Anterior cingulate cortex (tissue), 58 donors: ENCODE measurements at regions not wholly inside any gene's neighbourhood (a gene's known extent, or its start where the extent isn't known, plus 50 kb on each side); places are given as distances from the start of the nearest gene placed in this dataset.

Experiments
- DNase-seq, 58 donors: peaks; one replicate each; lab custom pipeline; 2025; lab: John Stamatoyannopoulos, UW

GRCh38 chr7:98679741-98680140 is 62.7 kb downstream of the NPTX2 start:
- no peak for DNase-seq

- DNase-seq, result no peak
Observed at GRCh38 chr7:98681511-98681910, 64.4 kb downstream of the NPTX2 start.

GRCh38 chr7:98681951-98682350 is 64.9 kb downstream of the NPTX2 start:
- DNase-seq, result no peak

GRCh38 chr7:98683514-98683913 is 66.4 kb downstream of the NPTX2 start:
- no peak for DNase-seq

GRCh38 chr7:98685541-98685940 is 68.5 kb downstream of the NPTX2 start:
- DNase-seq, result no peak

- no peak for DNase-seq
Observed at GRCh38 chr7:98686466-98687080, 69.5 kb downstream of the NPTX2 start.

GRCh38 chr7:98687111-98687751 is 70.1 kb downstream of the NPTX2 start:
- DNase-seq, result peak in 22 of 58 donors; percentile 0 to 63 (median 14)

GRCh38 chr7:98691619-98692018 is 74.5 kb downstream of the NPTX2 start:
- DNase-seq, result peak in 1 of 58 donors; percentile 3

GRCh38 chr7:98697083-98697482 is 80.0 kb downstream of the NPTX2 start:
- DNase-seq, result no peak

GRCh38 chr7:98697485-98698240 is 80.6 kb downstream of the NPTX2 start:
- DNase-seq, result no peak

GRCh38 chr7:98698976-98699375 is 81.9 kb downstream of the NPTX2 start:
- no peak for DNase-seq

- no peak for DNase-seq
Observed at GRCh38 chr7:98700533-98700932, 83.4 kb downstream of the NPTX2 start.

GRCh38 chr7:98701372-98701771 is 84.3 kb downstream of the NPTX2 start:
- no peak for DNase-seq

GRCh38 chr7:98702021-98702420 is 84.9 kb downstream of the NPTX2 start:
- no peak for DNase-seq

GRCh38 chr7:98703916-98704315 is 86.8 kb downstream of the NPTX2 start:
- no peak for DNase-seq

GRCh38 chr7:98705626-98706025 is 88.5 kb downstream of the NPTX2 start:
- no peak for DNase-seq

GRCh38 chr7:98707076-98707475 is 90.0 kb downstream of the NPTX2 start:
- no peak for DNase-seq

- DNase-seq, result no peak
Observed at GRCh38 chr7:98711945-98712344, 94.9 kb downstream of the NPTX2 start.

GRCh38 chr7:98713165-98713810 is 96.2 kb downstream of the NPTX2 start:
- DNase-seq, result no peak

- DNase-seq, result no peak
Observed at GRCh38 chr7:98719396-98719795, 102.3 kb downstream of the NPTX2 start.

- no peak for DNase-seq
Observed at GRCh38 chr7:98722402-98722801, 105.3 kb downstream of the NPTX2 start.
